ENCODE measurements at regions not wholly inside any gene's neighbourhood (a gene's known extent, or its start where the extent isn't known, plus 50 kb on each side); places are given as distances from the start of the nearest gene placed in this dataset.

DNA sequence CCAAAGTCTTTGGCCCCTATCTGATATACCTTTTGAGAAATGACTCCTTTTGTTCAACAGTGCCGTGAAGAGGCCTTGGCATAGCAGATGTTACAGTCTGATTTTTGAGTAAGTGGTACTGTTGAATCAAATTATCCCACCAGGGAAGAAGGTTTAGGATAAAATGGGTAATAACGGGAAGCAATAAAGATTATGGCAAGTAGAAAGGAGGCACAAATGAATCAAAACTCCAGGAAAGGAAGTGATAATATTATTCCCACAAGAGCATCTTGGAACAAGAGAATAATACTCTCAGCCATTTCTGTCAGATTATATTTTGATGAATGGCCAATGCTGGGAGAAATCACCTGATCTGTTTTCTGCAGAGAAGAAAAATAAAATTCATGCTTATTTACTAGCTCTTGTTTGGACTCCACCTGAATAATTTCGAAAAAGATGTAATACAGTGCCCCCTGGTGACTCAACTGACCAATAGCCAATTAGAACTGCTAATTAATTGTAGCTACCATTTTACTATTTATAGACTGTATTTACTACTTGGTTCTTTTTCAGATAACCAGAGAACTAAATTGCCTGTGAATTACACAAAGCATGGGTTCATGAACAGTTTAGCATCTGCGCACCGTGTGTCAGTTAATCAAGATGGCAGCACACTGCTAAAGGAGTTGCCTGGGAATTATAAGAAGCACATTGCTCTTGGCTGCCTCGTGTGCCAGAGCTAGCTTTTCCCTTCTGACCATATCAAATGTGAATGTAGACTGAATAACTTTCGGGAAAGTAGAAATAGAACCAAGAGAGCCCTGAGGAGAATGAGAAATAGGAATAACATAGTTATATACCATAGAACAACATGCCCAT lies 78.5 kb upstream of the TRDN start:
- Histone ChIP-seq H3K4me2 (ENCODE audit: low read length) (no peak overlapping the region), H3K4me1 (ENCODE audit: control insufficient read depth, low read depth, low read length) (no peaks in the 10 kb centered on the region), H3K23ac (ENCODE audit: low read length) (no peak overlapping the region), H4K8ac (ENCODE audit: low read depth, low read length) (no peak overlapping the region), H2BK120ac (ENCODE audit: low read depth, low read length) (no peak overlapping the region), H3K4me3 (ENCODE audit: low read length) (no peak overlapping the region), H3K9ac (ENCODE audit: low read length) (no peak overlapping the region), H3K4ac (ENCODE audit: low read depth, low read length) (no peak overlapping the region), H3K79me1 (ENCODE audit: low read length) (no peaks in the 10 kb centered on the region), H2AK5ac (ENCODE audit: low read length) (no peak overlapping the region), H3K36me3 (ENCODE audit: control insufficient read depth, insufficient read depth, low read length) (no peaks in the 10 kb centered on the region), H3K18ac (ENCODE audit: low read length) (peak overlapping the region; percentile 4), H2BK5ac (ENCODE audit: low read length) (no peak overlapping the region), H3K56ac (ENCODE audit: low read length) (no peak overlapping the region), H4K5ac (ENCODE audit: low read length) (no peak overlapping the region), H3K27me3 (ENCODE audit: insufficient read depth, low read length, poor library complexity) (no peaks in the 10 kb centered on the region), H3K27ac (ENCODE audit: low read depth, low read length) (no peak overlapping the region), H2BK15ac (replicated peaks; ENCODE audit: low read depth) (no peak overlapping the region), H3K79me2 (ENCODE audit: control insufficient read depth, insufficient read depth, low read length) (no peaks in the 10 kb centered on the region)
- no CpG with 5 or more reads among the region's 7 CpGs for WGBS (ENCODE audit: extremely low coverage, insufficient coverage, low lambda C conversion rate)
- DNase-seq: peak; percentile 59

DNA sequence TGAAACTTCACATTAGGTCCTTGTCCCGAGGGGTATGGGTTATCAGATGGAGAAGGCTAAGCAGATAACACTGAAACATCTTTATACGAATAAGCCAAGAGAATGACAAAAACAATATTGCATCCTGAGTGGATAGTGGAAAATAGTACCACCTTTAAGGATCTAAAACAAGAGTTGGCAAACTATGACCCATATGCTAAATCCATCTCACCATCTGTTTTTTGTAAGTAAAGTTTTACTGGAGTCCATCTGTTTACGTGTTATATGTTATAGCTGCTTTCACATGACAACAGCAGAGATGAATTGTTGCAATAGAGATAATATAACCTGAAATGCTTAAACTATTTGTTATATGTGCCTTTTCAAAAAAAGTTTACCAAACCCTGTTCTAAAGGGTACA lies 76.1 kb upstream of the TRDN start:
- no CpG with 5 or more reads among the region's 3 CpGs for WGBS (ENCODE audit: extremely low coverage, insufficient coverage, low lambda C conversion rate)
- no peaks in the 10 kb centered on the region for H3K36me3 ChIP-seq (ENCODE audit: control insufficient read depth, insufficient read depth, low read length)
- no peak overlapping the region for H2BK120ac ChIP-seq (ENCODE audit: low read depth, low read length)
- H2BK5ac ChIP-seq (ENCODE audit: low read length): no peak overlapping the region
- H2BK15ac ChIP-seq (replicated peaks; ENCODE audit: low read depth): no peak overlapping the region
- H3K56ac ChIP-seq (ENCODE audit: low read length): no peak overlapping the region
- no peaks in the 10 kb centered on the region for H3K79me1 ChIP-seq (ENCODE audit: low read length)
- H3K27me3 ChIP-seq (ENCODE audit: insufficient read depth, low read length, poor library complexity): no peaks in the 10 kb centered on the region
- H3K9ac ChIP-seq (ENCODE audit: low read length): no peak overlapping the region
- no peaks in the 10 kb centered on the region for H3K79me2 ChIP-seq (ENCODE audit: control insufficient read depth, insufficient read depth, low read length)
- no peak overlapping the region for H4K5ac ChIP-seq (ENCODE audit: low read length)
- H3K18ac ChIP-seq (ENCODE audit: low read length): no peak overlapping the region
- H3K23ac ChIP-seq (ENCODE audit: low read length): no peak overlapping the region
- H2AK5ac ChIP-seq (ENCODE audit: low read length): no peak overlapping the region
- no peak overlapping the region for H3K4me2 ChIP-seq (ENCODE audit: low read length)
- H3K4me3 ChIP-seq (ENCODE audit: low read length): no peak overlapping the region
- DNase-seq: no peak
- no peaks in the 10 kb centered on the region for H3K4me1 ChIP-seq (ENCODE audit: control insufficient read depth, low read depth, low read length)
- no peak overlapping the region for H3K4ac ChIP-seq (ENCODE audit: low read depth, low read length)
- no peak overlapping the region for H4K8ac ChIP-seq (ENCODE audit: low read depth, low read length)
- no peak overlapping the region for H3K27ac ChIP-seq (ENCODE audit: low read depth, low read length)

DNA sequence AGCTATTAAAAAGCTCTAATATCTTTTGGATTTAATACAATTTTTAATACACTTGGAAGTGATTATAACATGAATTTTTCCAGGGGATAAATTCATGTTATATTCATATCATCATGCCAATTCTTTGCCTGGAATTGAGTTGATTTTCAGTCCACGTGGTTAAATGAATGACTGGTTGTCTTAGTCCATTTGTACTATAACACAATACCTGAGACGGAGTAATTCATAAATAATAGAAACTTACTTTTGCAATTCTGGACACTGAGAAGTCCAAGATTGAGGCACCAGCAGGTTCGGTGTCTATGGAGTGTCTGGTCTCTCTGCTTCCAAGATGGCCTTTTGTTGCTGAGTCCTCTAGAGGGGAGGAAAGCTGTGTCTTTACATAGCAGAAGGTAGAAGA lies 66.2 kb upstream of the TRDN start:
- Histone ChIP-seq H2BK5ac (ENCODE audit: low read length) (no peak overlapping the region), H3K27ac (ENCODE audit: low read depth, low read length) (no peak overlapping the region), H2BK120ac (ENCODE audit: low read depth, low read length) (no peak overlapping the region), H3K9ac (ENCODE audit: low read length) (no peak overlapping the region), H2AK5ac (ENCODE audit: low read length) (no peak overlapping the region), H4K5ac (ENCODE audit: low read length) (no peak overlapping the region), H3K27me3 (ENCODE audit: insufficient read depth, low read length, poor library complexity) (no peaks in the 10 kb centered on the region), H4K8ac (ENCODE audit: low read depth, low read length) (no peak overlapping the region), H3K4me3 (ENCODE audit: low read length) (no peak overlapping the region), H3K79me2 (ENCODE audit: control insufficient read depth, insufficient read depth, low read length) (no peaks in the 10 kb centered on the region), H3K36me3 (ENCODE audit: control insufficient read depth, insufficient read depth, low read length) (no peaks in the 10 kb centered on the region), H3K4ac (ENCODE audit: low read depth, low read length) (no peak overlapping the region), H3K4me2 (ENCODE audit: low read length) (no peak overlapping the region), H3K56ac (ENCODE audit: low read length) (no peak overlapping the region), H3K4me1 (ENCODE audit: control insufficient read depth, low read depth, low read length) (no peaks in the 10 kb centered on the region), H2BK15ac (replicated peaks; ENCODE audit: low read depth) (no peak overlapping the region), H3K79me1 (ENCODE audit: low read length) (no peaks in the 10 kb centered on the region), H3K18ac (ENCODE audit: low read length) (no peak overlapping the region), H3K23ac (ENCODE audit: low read length) (no peak overlapping the region)
- no peak for DNase-seq
- WGBS (ENCODE audit: extremely low coverage, insufficient coverage, low lambda C conversion rate): no CpG with 5 or more reads among the region's 3 CpGs

DNA sequence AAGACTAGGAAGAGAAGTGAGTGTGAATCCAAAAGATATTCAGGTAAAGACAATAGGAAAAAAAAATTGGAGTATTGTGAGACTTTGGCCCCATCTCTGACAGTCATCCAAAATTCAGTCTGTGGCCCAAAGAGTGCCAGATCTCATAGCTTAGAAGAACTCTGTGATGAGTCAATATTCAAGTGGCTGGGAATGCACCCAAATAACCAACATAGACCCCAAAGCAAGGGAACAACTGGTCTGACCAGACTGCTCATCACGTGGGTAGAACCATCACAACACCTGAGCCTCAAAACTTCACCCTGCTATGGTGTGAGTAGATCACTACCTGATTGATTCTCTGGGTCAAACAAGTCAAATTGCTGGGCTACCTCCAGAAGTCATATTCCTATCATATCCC lies 51.1 kb upstream of the TRDN start:
- H3K27ac ChIP-seq (ENCODE audit: low read depth, low read length): no peak overlapping the region
- H4K5ac ChIP-seq (ENCODE audit: low read length): no peak overlapping the region
- WGBS (ENCODE audit: extremely low coverage, insufficient coverage, low lambda C conversion rate): no CpG with 5 or more reads among the region's 1 CpG
- H3K79me1 ChIP-seq (ENCODE audit: low read length): no peaks in the 10 kb centered on the region
- H2BK120ac ChIP-seq (ENCODE audit: low read depth, low read length): no peak overlapping the region
- no peak overlapping the region for H3K56ac ChIP-seq (ENCODE audit: low read length)
- H3K9ac ChIP-seq (ENCODE audit: low read length): no peak overlapping the region
- no peak for DNase-seq
- no peaks in the 10 kb centered on the region for H3K4me1 ChIP-seq (ENCODE audit: control insufficient read depth, low read depth, low read length)
- no peak overlapping the region for H3K23ac ChIP-seq (ENCODE audit: low read length)
- H4K8ac ChIP-seq (ENCODE audit: low read depth, low read length): no peak overlapping the region
- H2BK5ac ChIP-seq (ENCODE audit: low read length): no peak overlapping the region
- no peak overlapping the region for H3K4ac ChIP-seq (ENCODE audit: low read depth, low read length)
- H3K27me3 ChIP-seq (ENCODE audit: insufficient read depth, low read length, poor library complexity): no peaks in the 10 kb centered on the region
- no peak overlapping the region for H3K4me2 ChIP-seq (ENCODE audit: low read length)
- H3K18ac ChIP-seq (ENCODE audit: low read length): no peak overlapping the region
- no peaks in the 10 kb centered on the region for H3K79me2 ChIP-seq (ENCODE audit: control insufficient read depth, insufficient read depth, low read length)
- no peak overlapping the region for H2BK15ac ChIP-seq (replicated peaks; ENCODE audit: low read depth)
- H2AK5ac ChIP-seq (ENCODE audit: low read length): no peak overlapping the region
- H3K36me3 ChIP-seq (ENCODE audit: control insufficient read depth, insufficient read depth, low read length): no peaks in the 10 kb centered on the region
- no peak overlapping the region for H3K4me3 ChIP-seq (ENCODE audit: low read length)
